HG02852 (cell line): ENCODE measurements at regions not wholly inside any gene's neighbourhood (a gene's known extent, or its start where the extent isn't known, plus 50 kb on each side); places are given as distances from the start of the nearest gene placed in this dataset.

Experiments used
- ATAC-seq: cut with Tn5 transposase; IDR thresholded peaks from one replicate; pipeline ENCODE4 v1.9.1; 2021; ENCODE audit warnings: mild to moderate bottlenecking, moderate library complexity; ENCODE audit not compliant: unreplicated experiment

DNA sequence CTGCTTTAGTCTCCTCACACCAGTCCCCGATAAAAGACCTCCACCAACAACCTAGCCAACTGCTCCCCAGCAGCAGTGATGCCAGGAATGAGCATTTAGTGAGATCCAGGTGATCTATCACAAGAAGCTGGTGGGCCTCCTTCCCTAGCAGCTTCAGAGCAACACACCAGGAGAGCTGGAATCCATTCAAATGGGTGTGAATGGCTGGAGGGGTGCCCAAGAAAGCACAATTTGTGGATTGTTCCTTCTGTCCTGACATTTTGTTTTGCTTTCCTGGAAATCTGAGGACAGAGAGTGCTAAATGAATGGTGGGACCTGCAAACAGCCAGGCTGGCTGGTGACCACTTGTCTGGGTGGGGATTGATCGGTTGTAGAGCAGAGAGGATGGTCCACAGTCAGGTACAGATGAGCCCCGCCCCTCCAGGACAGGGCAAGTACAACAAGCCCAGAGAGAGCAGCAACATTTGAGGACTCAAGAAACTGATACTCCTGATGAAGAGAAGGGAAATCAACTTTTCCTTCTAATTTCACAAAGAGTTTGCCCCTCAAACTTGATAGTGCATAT lies 316.8 kb downstream of the VPS13C start:
- ATAC-seq = no peak

DNA sequence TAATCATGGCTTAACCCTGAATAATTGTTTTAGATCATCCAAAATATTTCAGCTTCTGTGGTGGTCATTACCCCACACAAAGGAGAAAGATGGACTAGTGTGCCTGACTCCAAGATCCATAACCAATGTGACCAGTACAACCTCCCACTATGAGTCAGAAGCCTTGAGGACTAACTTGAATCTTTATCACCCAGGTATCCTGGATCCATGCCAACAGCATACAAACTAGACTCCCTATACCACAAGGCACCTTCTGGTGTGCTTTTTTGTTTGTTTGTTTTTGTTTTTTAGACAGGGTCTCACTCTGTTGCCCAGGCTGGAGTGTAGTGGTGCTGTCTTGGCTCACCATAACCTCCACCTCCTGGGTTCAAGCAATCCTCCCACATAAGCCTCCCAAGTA lies 317.7 kb downstream of the VPS13C start:
- ATAC-seq = no peak

DNA sequence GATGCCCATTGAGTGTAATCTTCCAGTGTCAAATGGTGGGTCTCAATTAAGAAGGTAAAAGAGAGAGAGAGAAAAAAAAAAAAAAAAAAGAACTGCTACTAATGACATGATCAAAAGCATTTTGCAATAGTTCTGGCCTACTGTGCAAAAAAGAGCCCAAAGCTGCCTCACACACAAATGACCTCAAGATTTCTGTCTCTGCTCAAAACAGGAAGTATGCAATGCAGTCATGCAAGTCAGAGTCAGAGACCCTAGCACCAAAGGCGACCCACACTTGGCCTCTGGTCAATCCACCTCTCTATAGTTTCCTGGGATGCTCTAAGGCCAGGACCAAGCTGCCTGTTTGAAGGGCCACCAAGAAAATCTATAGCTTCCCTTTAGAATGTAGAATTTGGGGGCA lies 323.5 kb downstream of the VPS13C start:
- ATAC-seq = no peak

DNA sequence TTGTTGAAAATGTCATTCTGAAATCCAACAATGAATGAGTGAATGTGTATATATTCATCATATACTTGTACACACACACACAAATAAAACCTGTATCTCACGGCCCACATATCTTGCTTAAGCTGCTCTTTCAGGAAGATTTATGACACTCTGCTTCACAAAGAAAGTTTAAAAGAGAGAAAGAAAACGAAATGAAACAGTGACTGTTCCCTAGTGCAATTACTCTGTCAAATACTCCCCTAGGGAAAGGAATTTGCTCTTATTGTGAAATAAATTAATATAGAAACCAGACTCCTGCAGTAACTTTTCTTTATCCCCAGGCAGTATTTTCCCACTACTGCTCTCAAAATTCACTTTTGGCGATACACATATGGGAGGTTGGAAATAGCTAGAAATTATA lies 329.1 kb downstream of the VPS13C start:
- no peak for ATAC-seq

DNA sequence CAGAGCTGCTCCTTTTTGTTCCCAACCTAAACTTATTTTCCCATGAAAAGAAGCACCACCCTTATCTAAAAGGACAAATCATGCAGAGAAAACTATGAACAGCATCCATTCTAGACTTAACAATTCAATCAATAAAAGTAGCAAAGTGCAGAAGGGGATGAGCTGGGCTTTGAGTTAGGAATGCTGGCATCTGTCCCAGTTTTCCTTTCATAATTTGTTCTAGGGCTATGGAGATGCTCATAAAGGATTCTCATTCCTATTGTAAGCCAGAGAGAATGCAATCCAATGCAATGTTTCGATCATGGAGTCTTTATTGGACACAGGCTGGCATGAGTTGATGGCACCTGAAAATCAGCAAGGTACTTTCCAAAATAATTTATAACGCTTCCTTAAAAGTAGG lies 330.6 kb downstream of the VPS13C start:
- no peak for ATAC-seq

DNA sequence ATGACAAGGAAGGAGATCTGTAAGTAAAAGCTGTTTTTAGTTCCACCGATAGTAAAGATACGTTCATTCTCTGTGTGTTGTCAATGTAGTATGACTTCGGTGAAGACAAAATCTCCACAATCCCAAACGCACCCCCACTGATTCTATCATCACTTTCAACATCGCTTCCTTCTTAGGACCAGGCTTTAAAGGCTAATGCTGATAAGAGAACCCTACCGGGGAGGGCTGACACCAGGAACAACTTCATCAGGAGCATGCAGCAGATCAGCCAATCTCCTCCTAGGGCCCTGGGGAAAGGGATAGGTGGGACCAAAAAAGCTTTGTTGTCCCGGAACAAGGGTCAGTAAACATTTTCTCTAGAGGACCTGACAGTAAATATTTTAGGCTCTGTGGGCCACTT lies 334.1 kb downstream of the VPS13C start:
- ATAC-seq = no peak

DNA sequence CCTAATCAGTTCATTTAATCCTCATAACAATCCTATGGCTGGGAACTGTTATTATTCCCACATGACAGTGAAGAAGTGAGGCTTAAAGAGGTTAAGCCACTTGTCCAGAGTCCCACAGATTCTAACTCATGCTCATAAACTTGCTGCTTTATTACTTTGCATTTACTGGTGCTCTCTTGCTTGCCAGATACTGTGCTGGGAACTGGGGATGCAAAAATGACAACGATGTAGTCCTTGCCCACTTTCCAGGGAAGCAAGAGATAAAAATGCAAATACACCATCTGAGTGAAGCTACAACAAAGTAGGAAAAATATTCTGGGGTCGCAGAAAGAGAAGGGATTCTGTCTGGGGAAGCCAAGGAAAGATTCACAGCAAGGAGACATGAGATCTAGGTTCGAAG lies 335.0 kb downstream of the VPS13C start:
- ATAC-seq = no peak

DNA sequence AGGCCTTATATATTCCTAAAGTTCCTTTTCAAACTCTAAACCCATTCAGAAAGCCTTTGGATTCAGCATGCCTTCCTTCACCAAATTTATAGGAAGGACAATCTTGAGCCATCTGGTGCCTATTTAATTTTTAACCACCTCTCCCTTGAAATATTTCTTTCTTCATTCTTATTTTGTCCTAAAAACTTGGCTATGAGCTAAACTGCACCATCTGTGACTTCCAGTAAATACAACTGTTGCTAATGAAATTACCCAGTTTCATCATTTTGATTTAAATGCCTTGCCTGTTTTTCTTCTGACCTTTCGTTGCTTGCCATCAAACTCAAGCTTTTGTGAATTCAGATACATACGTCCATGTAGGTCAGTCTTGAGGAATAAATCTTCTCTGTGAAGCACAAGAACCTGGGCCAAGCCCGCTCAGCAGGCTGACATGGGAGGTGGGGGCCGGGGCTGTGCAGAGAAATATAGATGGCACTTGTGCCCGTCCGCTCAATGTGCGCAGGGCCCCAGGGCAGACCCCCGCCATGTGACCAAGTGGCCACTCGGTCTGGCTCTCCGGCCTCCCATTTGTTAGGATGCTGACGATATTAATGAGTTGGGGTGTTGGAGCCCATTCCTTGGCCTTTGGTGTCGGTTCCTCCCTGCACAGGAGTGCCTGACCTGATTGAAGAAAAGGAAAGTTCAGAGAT lies 335.9 kb downstream of the VPS13C start:
- ATAC-seq = no peak

DNA sequence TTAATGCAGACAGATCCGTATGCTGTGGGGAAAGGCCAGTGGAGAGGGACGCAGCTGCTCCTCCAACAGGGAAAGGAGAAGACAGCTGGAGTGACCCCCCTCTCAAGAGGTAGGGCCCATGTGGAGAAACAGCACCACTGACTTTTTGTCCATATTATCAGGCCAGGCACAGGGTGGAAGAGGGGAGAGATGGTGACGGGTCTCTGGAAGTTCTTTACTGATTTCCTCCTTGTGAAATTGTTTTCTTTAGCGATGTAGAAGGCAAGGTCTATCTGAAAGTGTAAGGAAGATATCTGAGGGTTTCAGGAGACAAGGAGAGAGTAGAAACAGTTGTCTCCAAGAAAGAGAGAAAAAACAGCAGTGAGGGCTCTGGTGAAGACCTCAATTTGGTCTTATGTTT lies 338.8 kb downstream of the VPS13C start:
- ATAC-seq = no peak

DNA sequence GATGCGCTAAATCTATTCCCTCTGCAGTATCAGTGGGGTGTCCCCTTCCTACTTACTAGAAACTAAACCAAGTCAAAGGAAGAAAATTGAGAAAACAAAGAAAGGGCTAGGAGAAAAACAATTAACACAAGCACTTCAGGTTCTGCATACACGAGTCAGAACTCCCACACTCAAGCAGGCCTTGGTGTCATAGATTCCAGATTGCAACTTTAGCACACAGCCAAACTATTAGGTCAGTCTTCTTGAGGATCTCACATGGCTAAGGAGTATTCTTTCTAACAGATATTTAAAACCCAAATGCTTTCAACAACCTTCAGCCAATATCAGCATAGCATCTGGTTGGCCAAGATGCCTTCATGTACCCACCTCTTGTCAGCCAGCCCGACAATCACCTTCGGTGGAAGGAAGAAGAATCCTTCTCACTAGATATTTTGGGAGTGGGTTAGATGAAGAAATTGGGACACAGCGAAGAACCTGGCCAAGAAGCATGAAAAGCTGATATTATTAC lies 340.0 kb downstream of the VPS13C start:
- no peak for ATAC-seq

DNA sequence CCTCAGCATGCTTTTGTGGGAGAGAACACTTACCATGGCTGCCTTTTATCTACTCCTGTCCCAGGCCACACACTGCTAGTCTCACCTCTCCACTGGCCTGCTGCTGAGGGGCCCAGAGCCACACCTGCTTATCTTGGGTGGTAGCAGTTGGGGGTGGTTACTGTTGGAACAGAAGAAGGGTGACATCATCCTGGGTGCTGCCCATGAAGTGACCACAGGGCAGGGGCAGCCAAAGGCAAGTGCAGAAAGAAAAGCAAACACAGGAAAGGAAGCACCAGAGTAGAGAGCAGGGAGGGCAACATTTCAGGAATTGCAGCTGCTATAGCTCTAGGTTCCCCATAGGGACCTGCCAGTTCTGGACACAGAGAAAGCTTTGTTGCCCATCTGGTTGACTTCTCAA lies 345.2 kb downstream of the VPS13C start:
- ATAC-seq = no peak

DNA sequence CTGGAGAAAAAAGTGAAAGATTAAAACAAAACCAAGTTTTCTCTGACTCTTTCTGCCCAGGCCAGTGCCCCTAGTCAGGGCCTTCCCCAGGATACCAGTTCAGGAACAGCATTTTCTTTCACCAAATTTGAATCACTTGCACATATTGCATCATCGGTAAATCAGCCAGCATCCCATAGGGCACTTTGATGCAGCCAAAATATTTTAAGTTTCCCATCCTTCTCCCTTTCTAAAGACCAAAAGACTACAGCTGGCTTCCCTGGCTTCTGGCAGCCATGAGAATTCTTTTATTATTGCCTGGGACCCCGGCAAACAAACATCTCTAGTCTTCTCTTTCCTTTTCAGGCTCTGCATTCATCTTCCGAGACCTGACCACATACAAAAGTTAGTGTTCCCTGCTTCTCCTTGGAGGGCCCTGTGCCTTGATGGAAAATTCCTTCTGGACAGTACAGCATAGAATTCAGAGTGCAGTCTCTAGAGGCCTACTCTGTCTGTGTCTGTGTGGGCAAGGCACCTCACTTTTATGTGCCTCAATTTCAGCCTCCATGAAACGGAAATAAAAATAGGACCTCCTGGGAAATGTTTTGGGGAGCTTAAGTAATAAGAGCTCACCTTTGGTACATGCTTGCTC lies 348.0 kb downstream of the VPS13C start:
- no peak for ATAC-seq

DNA sequence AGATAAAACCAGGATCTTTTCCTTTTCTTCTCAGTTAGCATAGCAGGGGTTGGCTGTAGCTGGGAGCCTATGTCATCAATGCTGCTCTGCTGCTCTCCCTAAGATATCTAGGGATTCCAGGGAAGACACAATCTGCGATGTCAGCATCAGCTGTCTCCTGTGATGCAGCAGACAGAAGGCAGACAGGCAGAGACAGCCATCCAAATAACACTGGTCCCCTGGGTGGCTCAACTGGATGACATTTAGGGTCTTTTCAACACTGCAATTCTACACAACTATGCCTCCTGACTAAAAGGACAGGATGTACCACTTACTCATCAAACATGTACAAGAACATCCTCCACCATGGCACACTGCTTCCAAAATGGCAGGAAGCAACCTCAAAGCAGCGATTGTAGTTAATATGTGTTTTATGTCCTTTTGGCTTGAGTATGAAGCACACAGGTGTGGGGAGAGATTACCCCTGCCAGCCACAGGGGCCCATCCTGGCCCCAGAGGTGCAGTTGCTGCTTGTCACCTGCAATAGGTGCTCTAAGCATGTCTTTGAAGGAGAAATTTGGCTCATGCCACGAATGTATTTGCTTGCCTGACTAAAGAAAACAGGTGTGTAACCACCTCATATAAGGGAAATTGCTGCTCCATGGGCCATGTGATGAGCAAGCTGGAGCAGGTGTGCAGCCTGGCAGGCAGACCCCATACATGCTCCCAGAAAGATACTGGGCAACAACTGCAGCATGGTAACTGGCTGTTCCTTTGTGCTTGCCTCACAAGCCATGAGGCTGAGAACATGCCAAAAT lies 357.8 kb downstream of the VPS13C start:
- ATAC-seq = no peak

DNA sequence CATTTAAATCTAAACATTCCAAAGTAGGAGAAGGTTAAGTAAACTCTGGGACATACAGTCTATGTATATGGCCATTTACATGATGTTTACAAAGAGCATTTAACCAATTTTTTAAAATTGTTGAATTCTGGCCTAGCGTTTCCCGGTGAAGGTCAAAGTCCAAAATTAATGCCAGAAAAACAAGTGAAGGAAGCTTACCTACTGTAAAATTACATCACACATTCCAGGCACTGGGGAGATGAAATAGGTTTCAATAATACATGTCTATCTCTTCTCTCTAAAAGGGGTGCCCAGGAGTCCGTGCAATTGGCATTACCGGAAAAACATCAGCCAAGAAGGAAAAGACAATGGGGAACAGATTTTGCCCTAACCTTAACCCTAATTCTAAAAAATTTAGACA lies 358.8 kb downstream of the VPS13C start:
- no peak for ATAC-seq

DNA sequence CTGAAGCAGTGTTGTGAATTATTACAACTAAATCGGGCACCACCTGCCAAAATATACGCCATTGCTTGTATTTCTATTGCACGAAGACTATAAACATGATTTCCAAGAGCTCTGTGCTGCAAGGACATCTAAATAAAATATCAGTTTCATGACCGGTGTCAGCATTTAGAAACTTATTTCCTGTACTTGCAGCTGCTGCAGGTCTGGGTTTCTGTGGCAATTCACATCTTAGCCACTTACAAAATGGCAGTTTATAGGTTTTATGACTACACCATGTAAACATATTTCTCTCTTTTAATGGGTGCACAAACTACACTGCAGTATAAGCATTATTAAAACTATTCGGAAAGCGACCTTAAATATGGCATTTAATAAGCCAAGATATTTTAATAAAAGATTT lies 359.4 kb downstream of the VPS13C start:
- ATAC-seq = no peak

DNA sequence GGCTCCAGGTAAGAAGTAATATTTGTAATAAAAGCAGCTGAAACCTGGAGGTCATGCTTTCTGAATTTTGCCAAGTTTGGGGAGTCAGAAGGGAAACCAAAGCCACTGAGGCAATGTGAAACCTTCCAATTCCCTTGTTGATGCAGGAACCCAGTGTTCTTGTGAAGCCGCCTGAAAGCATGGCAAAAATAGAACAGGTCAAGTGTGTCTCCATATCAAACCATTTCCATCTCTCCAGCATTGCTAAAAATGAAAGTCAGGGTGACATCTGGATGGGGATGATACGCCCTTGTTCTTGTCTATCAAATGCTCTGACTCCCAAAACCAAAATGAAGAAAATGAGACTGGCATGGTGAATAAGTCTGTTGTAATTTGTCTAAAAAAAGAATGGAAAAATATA lies 362.5 kb downstream of the VPS13C start:
- ATAC-seq = no peak

DNA sequence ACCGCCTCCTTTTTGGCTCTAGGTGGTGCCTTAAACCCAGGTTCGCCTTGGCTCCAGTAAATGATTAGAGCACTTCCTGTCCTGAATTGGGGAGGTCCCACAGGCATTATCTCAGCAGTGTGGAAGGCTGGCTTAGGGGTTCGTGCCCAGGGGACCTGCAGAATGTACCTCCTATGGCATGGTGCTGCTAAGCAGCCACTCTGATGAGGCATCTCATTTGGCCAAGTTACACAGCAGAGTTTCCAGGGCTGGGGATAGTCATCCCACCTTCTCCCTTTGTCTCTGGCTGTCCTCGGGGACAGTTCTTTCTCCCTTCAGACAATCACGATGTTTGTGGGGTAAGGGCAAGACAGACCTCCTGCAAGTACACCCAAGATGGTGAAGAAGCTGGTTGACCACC lies 371.2 kb downstream of the VPS13C start:
- ATAC-seq = no peak

DNA sequence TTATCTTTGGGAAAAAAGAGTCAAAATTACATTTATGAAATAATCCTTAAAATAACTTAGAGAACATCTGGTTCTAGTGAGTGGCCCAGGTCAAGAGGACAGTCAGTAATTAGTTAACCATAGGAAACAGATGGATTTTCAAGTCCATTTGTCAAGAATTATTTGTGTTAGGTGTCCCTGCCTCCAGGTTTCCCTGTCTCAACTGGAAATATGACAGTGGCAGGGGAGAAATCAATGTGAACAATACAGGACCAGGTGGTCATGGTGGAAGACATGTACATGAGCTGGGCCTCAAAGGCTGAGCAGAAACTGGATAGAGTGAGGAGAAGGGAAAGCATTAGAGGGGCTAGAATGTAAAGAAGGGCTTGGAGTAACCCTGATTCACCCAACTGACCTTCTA lies 372.6 kb downstream of the VPS13C start:
- ATAC-seq = no peak

DNA sequence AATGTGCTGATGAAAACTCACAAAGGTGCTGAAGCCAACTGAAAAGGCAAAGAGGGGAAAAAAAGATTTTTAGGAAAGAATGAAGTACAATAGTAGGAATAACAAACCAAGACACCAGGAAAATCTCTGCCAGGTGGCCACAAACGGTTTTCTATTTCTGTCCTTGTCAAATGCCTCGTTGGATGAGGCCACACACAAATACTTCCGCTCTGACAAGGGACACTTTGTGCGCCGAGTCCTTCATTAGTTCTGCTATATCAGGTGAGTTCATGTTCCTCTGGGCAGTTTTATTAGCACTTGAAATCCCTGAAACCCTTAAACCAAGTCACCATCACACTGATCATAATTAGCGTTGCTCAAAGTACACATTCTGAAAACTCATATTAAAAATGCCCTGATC lies 373.1 kb downstream of the VPS13C start:
- no peak for ATAC-seq

DNA sequence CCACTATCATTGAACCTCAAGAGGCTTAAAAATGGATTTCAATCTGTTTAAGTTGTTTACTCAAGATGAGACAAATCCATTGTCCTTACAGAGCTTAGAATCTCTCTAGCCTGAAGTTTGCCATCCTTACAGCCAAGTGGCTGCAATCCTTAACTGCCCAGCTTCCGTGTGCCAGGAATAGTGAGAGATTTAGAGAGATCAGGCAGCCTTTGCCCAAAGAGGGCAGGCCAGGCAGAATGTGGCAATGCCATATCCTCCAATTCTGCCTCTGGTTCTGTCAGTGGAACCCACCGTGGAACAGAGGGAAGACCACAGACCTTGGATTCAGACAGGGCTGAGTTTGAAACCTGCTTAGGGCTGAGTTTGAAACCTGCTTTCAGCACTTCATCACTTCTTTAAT lies 374.3 kb downstream of the VPS13C start:
- ATAC-seq = no peak

DNA sequence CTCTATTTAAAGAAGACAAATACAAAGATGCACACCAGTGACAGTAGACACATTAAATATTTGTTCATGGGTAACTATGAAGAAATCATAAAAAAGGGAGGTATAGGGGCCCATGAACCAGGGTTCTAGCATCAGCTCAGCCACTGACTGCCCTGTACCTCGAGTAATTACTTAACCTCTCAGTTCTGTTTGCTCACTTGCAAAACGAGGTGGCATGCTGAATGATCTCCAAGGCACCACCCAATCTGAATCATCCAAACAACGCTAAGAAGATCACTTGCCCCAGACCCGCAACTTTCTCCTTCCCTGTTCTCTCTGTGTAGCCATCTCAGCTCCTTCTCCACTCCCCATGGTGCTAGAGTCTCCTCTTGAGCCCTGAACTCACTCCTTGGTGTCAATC lies 374.7 kb downstream of the VPS13C start:
- no peak for ATAC-seq
